OCI-LY7 (cell line): ENCODE measurements at regions not wholly inside any gene's neighbourhood (a gene's known extent, or its start where the extent isn't known, plus 50 kb on each side); places are given as distances from the start of the nearest gene placed in this dataset.
"Not testable (repeated sequence)": the region's sequence is repeated elsewhere in the genome, so short reads cannot be mapped to it uniquely, and the experiment has no call there.

Experiments
- BruUV-seq: library from RNA; stranded (reverse); fragments of 400-500 nt; replicated peaks from 2 replicates; lab custom pipeline; 2021; lab: Mats Ljungman, UMichigan
- CTCF ChIA-PET: fragments of 300-600 bp; sonication (Branson Sonifier 250); formaldehyde crosslinking; loops from one replicate; lab custom pipeline; 2022; ENCODE audit warnings: antibody characterized with exemption; ENCODE audit not compliant: unreplicated experiment; lab: Charles Lee
- POLR2A ChIA-PET: fragments of 300-600 bp; sonication (Branson Sonifier 250); formaldehyde crosslinking; loops from one replicate; lab custom pipeline; 2022; ENCODE audit warnings: antibody characterized with exemption; lab: Charles Lee
- DNase-seq: peaks from one replicate; pipeline ENCODE4 v3.0.0-alpha.2; 2015; ENCODE audit warnings: low spot score
- H2AFZ ChIP-seq: fragments of 200-600 bp; sonication (generic), shearing (Covaris generic); 2 replicates; pipeline ENCODE4 v1.6.1; 2014; ENCODE audit warnings: mild to moderate bottlenecking, antibody characterized with exemption, low read length, moderate library complexity
- H3K27ac ChIP-seq: fragments of 200-600 bp; sonication (generic); 2 replicates; pipeline ENCODE4 v1.5.1; 2014; ENCODE audit warnings: mixed run types, low read depth, mild to moderate bottlenecking, moderate library complexity, low read length, inconsistent platforms; ENCODE audit not compliant: poor library complexity, severe bottlenecking
- H3K36me3 ChIP-seq: fragments of 200-600 bp; sonication (generic); 2 replicates; pipeline ENCODE4 v1.6.1; 2014; ENCODE audit warnings: mild to moderate bottlenecking, antibody characterized with exemption, low read length, moderate library complexity, mixed read lengths; ENCODE audit not compliant: insufficient read depth
- H3K4me1 ChIP-seq: fragments of 200-600 bp; sonication (generic); 2 replicates; pipeline ENCODE4 v1.5.1; 2014; ENCODE audit warnings: mild to moderate bottlenecking, low read length; ENCODE audit not compliant: insufficient read depth, poor library complexity, severe bottlenecking
- H3K4me2 ChIP-seq: fragments of 200-600 bp; sonication (generic); 2 replicates; pipeline ENCODE4 v1.6.1; 2014; ENCODE audit warnings: mild to moderate bottlenecking, low read length
- H3K4me3 ChIP-seq: fragments of 200-600 bp; sonication (generic); 2 replicates; pipeline ENCODE4 v1.5.1; 2014; ENCODE audit warnings: mild to moderate bottlenecking, low read depth, low read length; ENCODE audit not compliant: poor library complexity, severe bottlenecking
- H3K79me2 ChIP-seq: fragments of 200-600 bp; sonication (generic); 2 replicates; pipeline ENCODE4 v1.6.1; 2016; ENCODE audit warnings: low read depth, mild to moderate bottlenecking, low read length, moderate library complexity, mixed read lengths; ENCODE audit not compliant: insufficient read depth
- H3K9me2 ChIP-seq: fragments of 200-600 bp; sonication (generic); 2 replicates; pipeline ENCODE4 v1.6.1; 2016; ENCODE audit warnings: mild to moderate bottlenecking, low read length, mixed read lengths; ENCODE audit not compliant: insufficient read depth
- H3K9me3 ChIP-seq: fragments of 200-600 bp; sonication (generic); 2 replicates; pipeline ENCODE4 v1.6.1; 2014; ENCODE audit warnings: mild to moderate bottlenecking, mixed run types, low read length, mixed read lengths
- H4K20me1 ChIP-seq: fragments of 200-600 bp; sonication (generic); 2 replicates; pipeline ENCODE4 v1.6.1; 2014; ENCODE audit warnings: mild to moderate bottlenecking, antibody characterized with exemption, low read length, moderate library complexity, mixed read lengths; ENCODE audit not compliant: insufficient read depth
- EZH2phosphoT487 ChIP-seq: fragments of 200-600 bp; sonication (generic); IDR thresholded peaks from 2 replicates; pipeline ENCODE4 v1.6.1; 2018; ENCODE audit warnings: low read depth, borderline replicate concordance, mild to moderate bottlenecking, mixed run types, antibody characterized with exemption, low read length, moderate library complexity, mixed read lengths
- intact Hi-C: fragments of 100-400 bp; cut with micrococcal nuclease; formaldehyde crosslinking; loops from one replicate; pipeline ENCODE4 v1.10.0; 2022; ENCODE audit not compliant: unreplicated experiment
- TF ChIP-seq, protein P1 (sequence below): fragments of 200-600 bp; sonication (generic); conservative IDR thresholded peaks from 2 replicates; pipeline ENCODE4 v1.5.1; 2014; ENCODE audit warnings: mild to moderate bottlenecking, antibody characterized with exemption, low read length, moderate library complexity, mixed read lengths

GRCh38 chr4:116537828-116538227, 547.5 kb downstream of the TRAM1L1 start:
- H3K9me3 ChIP-seq: no peaks in the 10 kb centered on the region
- no peak for DNase-seq
- BruUV-seq: no TSS peak
- no peaks in the 10 kb centered on the region for H3K36me3 ChIP-seq
- H4K20me1 ChIP-seq: no peaks in the 10 kb centered on the region
- TF ChIP-seq, protein P1, sequence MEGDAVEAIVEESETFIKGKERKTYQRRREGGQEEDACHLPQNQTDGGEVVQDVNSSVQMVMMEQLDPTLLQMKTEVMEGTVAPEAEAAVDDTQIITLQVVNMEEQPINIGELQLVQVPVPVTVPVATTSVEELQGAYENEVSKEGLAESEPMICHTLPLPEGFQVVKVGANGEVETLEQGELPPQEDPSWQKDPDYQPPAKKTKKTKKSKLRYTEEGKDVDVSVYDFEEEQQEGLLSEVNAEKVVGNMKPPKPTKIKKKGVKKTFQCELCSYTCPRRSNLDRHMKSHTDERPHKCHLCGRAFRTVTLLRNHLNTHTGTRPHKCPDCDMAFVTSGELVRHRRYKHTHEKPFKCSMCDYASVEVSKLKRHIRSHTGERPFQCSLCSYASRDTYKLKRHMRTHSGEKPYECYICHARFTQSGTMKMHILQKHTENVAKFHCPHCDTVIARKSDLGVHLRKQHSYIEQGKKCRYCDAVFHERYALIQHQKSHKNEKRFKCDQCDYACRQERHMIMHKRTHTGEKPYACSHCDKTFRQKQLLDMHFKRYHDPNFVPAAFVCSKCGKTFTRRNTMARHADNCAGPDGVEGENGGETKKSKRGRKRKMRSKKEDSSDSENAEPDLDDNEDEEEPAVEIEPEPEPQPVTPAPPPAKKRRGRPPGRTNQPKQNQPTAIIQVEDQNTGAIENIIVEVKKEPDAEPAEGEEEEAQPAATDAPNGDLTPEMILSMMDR: no peak
- TF ChIP-seq EZH2phosphoT487: no peak
- no peaks in the 10 kb centered on the region for H3K9me2 ChIP-seq
- no peaks in the 10 kb centered on the region for H3K4me1 ChIP-seq
- H3K4me2 ChIP-seq: no peak overlapping the region
- intact Hi-C loops: no loop called here
- no peak overlapping the region for H2AFZ ChIP-seq
- CTCF ChIA-PET: no interaction called here
- POLR2A ChIA-PET: no interaction called here
- no peak overlapping the region for H3K27ac ChIP-seq
- H3K79me2 ChIP-seq: no peaks in the 10 kb centered on the region
- no peak overlapping the region for H3K4me3 ChIP-seq

- DNase-seq, intact Hi-C loops, H3K4me1 ChIP-seq, H3K27ac ChIP-seq, BruUV-seq, CTCF ChIA-PET, H3K4me2 ChIP-seq, H3K79me2 ChIP-seq, H3K36me3 ChIP-seq, H3K9me3 ChIP-seq, H3K4me3 ChIP-seq, H2AFZ ChIP-seq, H4K20me1 ChIP-seq, H3K9me2 ChIP-seq: not testable (repeated sequence)
- POLR2A ChIA-PET: interaction anchor here (0.6 to 1.1 kb wide), 2 partner anchors 17 to 23 kb away, joined by 3 read pairs; no protein-coding TSS in a partner anchor
These were observed 549.4 kb downstream of the TRAM1L1 start for GRCh38 chr4:116536024-116536423.

- no peak for TF ChIP-seq EZH2phosphoT487
- TF ChIP-seq, protein P1: no peak
- Histone ChIP-seq H3K79me2 (no peaks in the 10 kb centered on the region), H3K4me2 (no peak overlapping the region), H3K4me3 (no peak overlapping the region), H2AFZ (no peak overlapping the region), H3K27ac (no peak overlapping the region), H3K4me1 (no peaks in the 10 kb centered on the region), H4K20me1 (no peaks in the 10 kb centered on the region), H3K36me3 (no peaks in the 10 kb centered on the region), H3K9me2 (no peaks in the 10 kb centered on the region), H3K9me3 (no peaks in the 10 kb centered on the region)
- CTCF ChIA-PET: no interaction called here
- intact Hi-C loops: no loop called here
- DNase-seq: peak; percentile 5
- POLR2A ChIA-PET: no interaction called here
- BruUV-seq: no TSS peak
These were observed 553.5 kb downstream of the TRAM1L1 start for GRCh38 chr4:116531870-116532269.
